Body of pancreas (tissue), 4 donors: ENCODE measurements at regions not wholly inside any gene's neighbourhood (a gene's known extent, or its start where the extent isn't known, plus 50 kb on each side); places are given as distances from the start of the nearest gene placed in this dataset.
"Not testable (repeated sequence)": the region's sequence is repeated elsewhere in the genome, so short reads cannot be mapped to it uniquely, and the experiment has no call there.

ENCODE experiments used
- ATAC-seq: fragments of 150-250 bp; one replicate; pipeline ENCODE4 v1.9.1; 2016
- DNase-seq, 4 donors: peaks; one replicate each; pipeline ENCODE4 v3.0.0-alpha.2; 2019
- H3K27ac ChIP-seq, 4 donors: fragments of 200-600 bp; sonication (generic); 1 replicate in 3 of 4; 2 replicates in 1 of 4; pipeline versions ENCODE4 v1.5.1 to v1.6.1; 2016 to 2019; ENCODE audit warnings: mild to moderate bottlenecking in 1 of 4, mixed read lengths in 1 of 4, moderate library complexity in 1 of 4
- H3K27me3 ChIP-seq, 2 donors: fragments of 200-600 bp; sonication (generic); one replicate each; pipeline ENCODE4 v1.6.0; 2016; ENCODE audit warnings: mild to moderate bottlenecking in 1 of 2
- H3K36me3 ChIP-seq, 2 donors: fragments of 200-600 bp; sonication (generic); replicated peaks in 1 of 2; 2 replicates each; pipeline ENCODE4 v1.5.1; 2016; ENCODE audit warnings: low read depth in 2 of 2; ENCODE audit not compliant: insufficient read depth in 1 of 2
- H3K4me1 ChIP-seq: fragments of 200-600 bp; sonication (generic); one replicate; pipeline ENCODE4 v1.6.0; 2016
- H3K4me3 ChIP-seq, 2 donors: fragments of 200-600 bp; sonication (generic); 1 replicate in 1 of 2; 2 replicates in 1 of 2; pipeline ENCODE4 v1.5.1; 2016 to 2019
- H3K9me3 ChIP-seq, 3 donors: fragments of 200-600 bp; sonication (generic); 1 replicate in 2 of 3; 2 replicates in 1 of 3; pipeline ENCODE4 v1.5.1; 2016
- CTCF ChIP-seq, 7 experiments: fragments of 450-650 bp in 4 of 7; fragments of 200-600 bp in 3 of 7; sonication (generic) in 3 of 7; IDR thresholded peaks; one replicate each; pipeline ENCODE4 v1.5.1; 2016 to 2019; ENCODE audit warnings: antibody characterized with exemption in 7 of 7
- POLR2A ChIP-seq, 3 donors: fragments of 450-650 bp; IDR thresholded peaks; one replicate each; pipeline ENCODE4 v1.6.1; 2016; ENCODE audit warnings: antibody characterized with exemption in 3 of 3, mild to moderate bottlenecking in 2 of 3
- WGBS, 2 donors: methylation state at CpG; one replicate each; pipeline ENCODE4 v1.1.5; 2017; 5-methylcytosine and 5-hydroxymethylcytosine counted together
- intact Hi-C: fragments of 100-400 bp; cut with DNase I; formaldehyde crosslinking; loops from one replicate; pipeline ENCODE4 v1.15.1; 2023

GRCh38 chr17:20877384-20877783 lies 165.4 kb downstream of the USP22 start:
- H3K27me3 ChIP-seq, H3K4me3 ChIP-seq, H3K27ac ChIP-seq, H3K9me3 ChIP-seq, ATAC-seq, intact Hi-C loops, H3K4me1 ChIP-seq, DNase-seq, H3K36me3 ChIP-seq: not testable (repeated sequence)
- 64 to 68% methylated on average over 1 of the region's 1 CpG for WGBS, 2 donors

GRCh38 chr17:20890338-20890737 lies 152.5 kb downstream of the USP22 start:
- no peak overlapping the region for H3K27ac ChIP-seq
- no peaks in the 10 kb centered on the region for H3K36me3 ChIP-seq
- DNase-seq (no peak), ATAC-seq (no peak)
- H3K9me3 ChIP-seq, result no peaks in the 10 kb centered on the region
- TF ChIP-seq POLR2A (IDR thresholded peaks at IDR 0.05), result no peak
- TF ChIP-seq CTCF (IDR thresholded peaks at IDR 0.05), result no peak
- peaks cover 10% of the 10 kb centered on the region for H3K4me1 ChIP-seq
- intact Hi-C loops, result no loop called here
- H3K27me3 ChIP-seq, result no peaks in the 10 kb centered on the region
- H3K4me3 ChIP-seq, result no peak overlapping the region
- 55 to 68% methylated on average over 2 of the region's 2 CpGs for WGBS, 2 donors

GRCh38 chr17:20895426-20895825 lies 147.4 kb downstream of the USP22 start:
- H3K27ac ChIP-seq, H3K9me3 ChIP-seq, DNase-seq, H3K36me3 ChIP-seq, H3K27me3 ChIP-seq, H3K4me1 ChIP-seq, ATAC-seq, H3K4me3 ChIP-seq, intact Hi-C loops: not testable (repeated sequence)
- 87 to 89% methylated on average over 10 to 16 of the region's 18 CpGs for WGBS, 2 donors

- no peak overlapping the region for H3K27ac ChIP-seq
- no peak overlapping the region for H3K4me3 ChIP-seq
- H3K36me3 ChIP-seq, result no peaks in the 10 kb centered on the region
- intact Hi-C loops, result no loop called here
- ATAC-seq (peak; percentile 68), DNase-seq (peak; percentile 50 to 74 (median 62))
- H3K4me1 ChIP-seq, result no peaks in the 10 kb centered on the region
- TF ChIP-seq CTCF (IDR thresholded peaks at IDR 0.05) (peak in 5 of 7 experiments; percentile 15 to 49 (median 32)), POLR2A (IDR thresholded peaks at IDR 0.05) (no peak)
- H3K9me3 ChIP-seq, result no peaks in the 10 kb centered on the region
- no peaks in the 10 kb centered on the region for H3K27me3 ChIP-seq
- WGBS, 2 donors, result 39 to 53% methylated on average over 5 to 24 of the region's 30 CpGs
These were observed 146.6 kb downstream of the USP22 start for GRCh38 chr17:20896153-20896649.

GRCh38 chr17:20898726-20899125 lies 144.1 kb downstream of the USP22 start:
- H3K4me3 ChIP-seq, H3K36me3 ChIP-seq, intact Hi-C loops, H3K4me1 ChIP-seq, DNase-seq, ATAC-seq, H3K27me3 ChIP-seq, H3K27ac ChIP-seq, H3K9me3 ChIP-seq: not testable (repeated sequence)
- 58 to 65% methylated on average over 5 of the region's 5 CpGs for WGBS, 2 donors

GRCh38 chr17:20902496-20902895 lies 140.3 kb downstream of the USP22 start:
- H3K4me1 ChIP-seq, H3K27me3 ChIP-seq, intact Hi-C loops, ATAC-seq, H3K9me3 ChIP-seq, H3K27ac ChIP-seq, DNase-seq, H3K36me3 ChIP-seq, H3K4me3 ChIP-seq: not testable (repeated sequence)
- 22 to 35% methylated on average over 17 of the region's 17 CpGs for WGBS, 2 donors

- H3K4me3 ChIP-seq, ATAC-seq, DNase-seq, intact Hi-C loops, H3K36me3 ChIP-seq, H3K27ac ChIP-seq, H3K27me3 ChIP-seq, H3K9me3 ChIP-seq: not testable (repeated sequence)
- 19 to 29% methylated on average over 1 of the region's 1 CpG for WGBS, 2 donors
- H3K4me1 ChIP-seq, result peaks cover 12% of the 10 kb centered on the region
These were observed 139.3 kb downstream of the USP22 start for GRCh38 chr17:20903549-20903948.
